ENCODE measurements at regions not wholly inside any gene's neighbourhood (a gene's known extent, or its start where the extent isn't known, plus 50 kb on each side); places are given as distances from the start of the nearest gene placed in this dataset.

GRCh38 chr2:150303281-150303680 is 184.2 kb downstream of the RND3 start:
- TF ChIP-seq CTCF (conservative IDR thresholded peaks at IDR 0.05 in 1 of 2, IDR thresholded peaks at IDR 0.05 in 1 of 2; ENCODE audit: low read depth in 1 of 2, low read length in 2 of 2) (no peak), EZH2 (IDR thresholded peaks at IDR 0.05; ENCODE audit: low read length, missing control alignments) (no peak)

Data from fibroblast of lung (primary cell).